ENCODE measurements at regions not wholly inside any gene's neighbourhood (a gene's known extent, or its start where the extent isn't known, plus 50 kb on each side); places are given as distances from the start of the nearest gene placed in this dataset.
A peak's percentile ranks its signal among the peaks of the same experiment; 100 is the strongest.
"Not testable (repeated sequence)": the region's sequence is repeated elsewhere in the genome, so short reads cannot be mapped to it uniquely, and the experiment has no call there.

- FAIRE-seq = no peak
Observed at GRCh38 chr21:15455819-15456462, 273.8 kb upstream of the USP25 start.

GRCh38 chr21:15457965-15458364, 271.8 kb upstream of the USP25 start:
- no peak for TF ChIP-seq POLR2A (IDR thresholded peaks at IDR 0.05; ENCODE audit: low read depth, low read length)
- no peak for DNase-seq (ENCODE audit: insufficient read length, low spot score)
- peak; percentile 11 for FAIRE-seq

More at GRCh38 chr21:15455819-15456462, 273.8 kb upstream of the USP25 start:
- DNase-seq (ENCODE audit: insufficient read length, low spot score) = no peak
- TF ChIP-seq POLR2A (IDR thresholded peaks at IDR 0.05; ENCODE audit: low read depth, low read length) = no peak

GRCh38 chr21:15462092-15462491, 267.7 kb upstream of the USP25 start:
- DNase-seq (ENCODE audit: insufficient read length, low spot score) (no peak), FAIRE-seq (no peak)
- TF ChIP-seq POLR2A (IDR thresholded peaks at IDR 0.05; ENCODE audit: low read depth, low read length) = no peak

- no peak for TF ChIP-seq POLR2A (IDR thresholded peaks at IDR 0.05; ENCODE audit: low read depth, low read length)
- FAIRE-seq (no peak), DNase-seq (ENCODE audit: insufficient read length, low spot score) (no peak)
Observed at GRCh38 chr21:15466329-15466728, 263.5 kb upstream of the USP25 start.

- DNase-seq (ENCODE audit: insufficient read length, low spot score) = no peak
- FAIRE-seq = no peak
- TF ChIP-seq POLR2A (IDR thresholded peaks at IDR 0.05; ENCODE audit: low read depth, low read length) = no peak
Observed at GRCh38 chr21:15468368-15468767, 261.4 kb upstream of the USP25 start.

GRCh38 chr21:15472108-15473040, 257.4 kb upstream of the USP25 start:
- no peak for TF ChIP-seq POLR2A (IDR thresholded peaks at IDR 0.05; ENCODE audit: low read depth, low read length)
- FAIRE-seq (no peak), DNase-seq (ENCODE audit: insufficient read length, low spot score) (no peak)

GRCh38 chr21:15477773-15478172, 252.0 kb upstream of the USP25 start:
- not testable (repeated sequence) for DNase-seq (ENCODE audit: insufficient read length, low spot score); FAIRE-seq

- no peak for TF ChIP-seq POLR2A (IDR thresholded peaks at IDR 0.05; ENCODE audit: low read depth, low read length)
- no peak for FAIRE-seq
- DNase-seq (ENCODE audit: insufficient read length, low spot score) = no peak
Observed at GRCh38 chr21:15480160-15480559, 249.6 kb upstream of the USP25 start.

- no peak for TF ChIP-seq POLR2A (IDR thresholded peaks at IDR 0.05; ENCODE audit: low read depth, low read length)
- DNase-seq (ENCODE audit: insufficient read length, low spot score) (peak; percentile 52), FAIRE-seq (peak; percentile 96)
Observed at GRCh38 chr21:15483138-15483780, 246.5 kb upstream of the USP25 start.

- no peak for DNase-seq (ENCODE audit: insufficient read length, low spot score)
- no peak for FAIRE-seq
- TF ChIP-seq POLR2A (IDR thresholded peaks at IDR 0.05; ENCODE audit: low read depth, low read length) = no peak
Observed at GRCh38 chr21:15486460-15487195, 243.2 kb upstream of the USP25 start.

GRCh38 chr21:15487196-15487550, 242.6 kb upstream of the USP25 start:
- DNase-seq (ENCODE audit: insufficient read length, low spot score) (no peak), FAIRE-seq (no peak)
- no peak for TF ChIP-seq POLR2A (IDR thresholded peaks at IDR 0.05; ENCODE audit: low read depth, low read length)

GRCh38 chr21:15491100-15491499, 238.7 kb upstream of the USP25 start:
- no peak for TF ChIP-seq POLR2A (IDR thresholded peaks at IDR 0.05; ENCODE audit: low read depth, low read length)
- DNase-seq (ENCODE audit: insufficient read length, low spot score) (no peak), FAIRE-seq (no peak)

- no peak for DNase-seq (ENCODE audit: insufficient read length, low spot score)
- TF ChIP-seq POLR2A (IDR thresholded peaks at IDR 0.05; ENCODE audit: low read depth, low read length) = no peak
- FAIRE-seq = no peak
Observed at GRCh38 chr21:15493646-15494045, 236.1 kb upstream of the USP25 start.

GRCh38 chr21:15494481-15494880, 235.3 kb upstream of the USP25 start:
- no peak for DNase-seq (ENCODE audit: insufficient read length, low spot score)
- no peak for TF ChIP-seq POLR2A (IDR thresholded peaks at IDR 0.05; ENCODE audit: low read depth, low read length)
- no peak for FAIRE-seq

All from H54 (cell line).